ENCODE measurements at regions not wholly inside any gene's neighbourhood (a gene's known extent, or its start where the extent isn't known, plus 50 kb on each side); places are given as distances from the start of the nearest gene placed in this dataset.

GRCh38 chr6:71510856-71511255 lies 222.2 kb downstream of the OGFRL1 start:
- Mint-ChIP-seq H3K4me3 (no peak overlapping the region), H3K36me3 (ENCODE audit: low read depth) (no peaks in the 10 kb centered on the region), H3K4me1 (ENCODE audit: low read depth) (peaks cover 25% of the 10 kb centered on the region), H3K27me3 (ENCODE audit: insufficient read depth) (no peaks in the 10 kb centered on the region), H3K9me3 (no peaks in the 10 kb centered on the region), H3K27ac (no peak overlapping the region)
- TF ChIP-seq, protein P1, sequence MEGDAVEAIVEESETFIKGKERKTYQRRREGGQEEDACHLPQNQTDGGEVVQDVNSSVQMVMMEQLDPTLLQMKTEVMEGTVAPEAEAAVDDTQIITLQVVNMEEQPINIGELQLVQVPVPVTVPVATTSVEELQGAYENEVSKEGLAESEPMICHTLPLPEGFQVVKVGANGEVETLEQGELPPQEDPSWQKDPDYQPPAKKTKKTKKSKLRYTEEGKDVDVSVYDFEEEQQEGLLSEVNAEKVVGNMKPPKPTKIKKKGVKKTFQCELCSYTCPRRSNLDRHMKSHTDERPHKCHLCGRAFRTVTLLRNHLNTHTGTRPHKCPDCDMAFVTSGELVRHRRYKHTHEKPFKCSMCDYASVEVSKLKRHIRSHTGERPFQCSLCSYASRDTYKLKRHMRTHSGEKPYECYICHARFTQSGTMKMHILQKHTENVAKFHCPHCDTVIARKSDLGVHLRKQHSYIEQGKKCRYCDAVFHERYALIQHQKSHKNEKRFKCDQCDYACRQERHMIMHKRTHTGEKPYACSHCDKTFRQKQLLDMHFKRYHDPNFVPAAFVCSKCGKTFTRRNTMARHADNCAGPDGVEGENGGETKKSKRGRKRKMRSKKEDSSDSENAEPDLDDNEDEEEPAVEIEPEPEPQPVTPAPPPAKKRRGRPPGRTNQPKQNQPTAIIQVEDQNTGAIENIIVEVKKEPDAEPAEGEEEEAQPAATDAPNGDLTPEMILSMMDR (IDR thresholded peaks at IDR 0.05), result no peak
- no peak for DNase-seq

DNA sequence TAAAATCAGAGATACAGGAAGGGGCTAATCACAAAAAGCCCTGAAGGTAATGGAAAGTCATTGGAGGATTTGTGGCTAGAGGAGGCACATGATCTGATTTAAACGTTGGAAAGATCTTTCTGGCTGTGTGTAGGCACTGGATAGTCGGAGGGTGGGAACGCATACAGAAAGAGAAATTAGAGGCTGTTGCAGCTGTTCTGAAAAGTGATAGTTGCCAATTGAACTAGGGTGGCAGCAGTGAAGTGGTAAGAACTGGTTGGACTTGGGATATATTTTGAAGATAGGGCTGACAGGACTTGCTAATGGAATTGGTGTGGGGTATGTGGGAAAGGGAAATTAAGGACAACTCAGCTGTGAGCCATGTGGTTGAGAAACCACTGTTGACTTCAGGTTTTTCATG lies 223.6 kb downstream of the OGFRL1 start:
- Mint-ChIP-seq H3K27me3 (ENCODE audit: insufficient read depth) (no peaks in the 10 kb centered on the region), H3K27ac (no peak overlapping the region), H3K9me3 (no peaks in the 10 kb centered on the region), H3K4me3 (no peak overlapping the region), H3K4me1 (ENCODE audit: low read depth) (peaks cover 25% of the 10 kb centered on the region), H3K36me3 (ENCODE audit: low read depth) (no peaks in the 10 kb centered on the region)
- TF ChIP-seq, protein P1 (IDR thresholded peaks at IDR 0.05), result no peak
- no peak for DNase-seq

GRCh38 chr6:71513036-71513435 lies 224.4 kb downstream of the OGFRL1 start:
- Mint-ChIP-seq H3K9me3 (no peaks in the 10 kb centered on the region), H3K27me3 (ENCODE audit: insufficient read depth) (no peaks in the 10 kb centered on the region), H3K4me3 (no peak overlapping the region), H3K4me1 (ENCODE audit: low read depth) (peaks cover 25% of the 10 kb centered on the region), H3K36me3 (ENCODE audit: low read depth) (no peaks in the 10 kb centered on the region), H3K27ac (no peak overlapping the region)
- no peak for DNase-seq
- TF ChIP-seq, protein P1 (IDR thresholded peaks at IDR 0.05), result no peak

GRCh38 chr6:71523548-71523947 lies 234.9 kb downstream of the OGFRL1 start:
- peaks cover 7% of the 10 kb centered on the region; the same call in 1 of the 2 replicates for H3K27me3 Mint-ChIP-seq (ENCODE audit: insufficient read depth)
- TF ChIP-seq, protein P1 (IDR thresholded peaks at IDR 0.05), result no peak
- no peak for DNase-seq

DNA sequence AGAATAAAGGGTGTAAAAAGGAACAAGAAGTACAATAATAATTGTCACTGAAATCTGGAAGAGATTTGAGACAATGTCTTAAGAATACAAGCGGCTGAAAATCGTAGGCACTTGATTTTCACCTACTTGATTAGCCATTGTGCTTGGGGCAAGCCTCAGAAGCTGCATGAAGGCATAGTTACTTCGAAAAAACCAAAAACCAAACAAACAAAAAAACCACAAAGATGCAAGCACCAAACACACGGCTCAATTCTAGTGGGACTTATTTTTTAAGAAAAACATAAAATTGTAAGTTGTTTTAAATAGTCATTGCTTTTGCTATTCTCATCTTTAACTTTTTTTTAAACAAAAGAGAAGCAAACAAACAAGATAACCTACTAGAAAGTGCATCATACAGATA lies 235.6 kb downstream of the OGFRL1 start:
- Mint-ChIP-seq H3K27ac (no peak overlapping the region), H3K36me3 (ENCODE audit: low read depth) (no peaks in the 10 kb centered on the region), H3K4me3 (no peak overlapping the region), H3K4me1 (ENCODE audit: low read depth) (peaks cover 18% of the 10 kb centered on the region), H3K9me3 (no peaks in the 10 kb centered on the region), H3K27me3 (ENCODE audit: insufficient read depth) (peaks cover 7% of the 10 kb centered on the region; the same call in 1 of the 2 replicates)
- TF ChIP-seq, protein P1 (IDR thresholded peaks at IDR 0.05), result no peak
- DNase-seq, result no peak

More at GRCh38 chr6:71523548-71523947, 234.9 kb downstream of the OGFRL1 start:
- Mint-ChIP-seq H3K4me3 (no peak overlapping the region), H3K4me1 (ENCODE audit: low read depth) (peaks cover 18% of the 10 kb centered on the region), H3K9me3 (no peaks in the 10 kb centered on the region), H3K27ac (no peak overlapping the region), H3K36me3 (ENCODE audit: low read depth) (no peaks in the 10 kb centered on the region)

- H3K36me3 Mint-ChIP-seq (ENCODE audit: low read depth), result no peaks in the 10 kb centered on the region
- no peak overlapping the region for H3K4me3 Mint-ChIP-seq
- TF ChIP-seq, protein P1 (IDR thresholded peaks at IDR 0.05), result no peak
- no peak overlapping the region for H3K27ac Mint-ChIP-seq
- no peak for DNase-seq
- H3K4me1 Mint-ChIP-seq (ENCODE audit: low read depth), result peaks cover 29% of the 10 kb centered on the region
- H3K9me3 Mint-ChIP-seq, result no peaks in the 10 kb centered on the region
- peaks cover 6% of the 10 kb centered on the region for H3K27me3 Mint-ChIP-seq (ENCODE audit: insufficient read depth)
Observed at GRCh38 chr6:71527886-71528285, 239.3 kb downstream of the OGFRL1 start.
